Liver (tissue), 3 donors: ENCODE measurements at regions not wholly inside any gene's neighbourhood (a gene's known extent, or its start where the extent isn't known, plus 50 kb on each side); places are given as distances from the start of the nearest gene placed in this dataset.

Experiments used
- CTCF ChIP-seq: fragments of 150-350 bp; IDR thresholded peaks from 2 replicates; pipeline ENCODE4 v1.5.1; 2017; ENCODE audit warnings: improper control_type of control experiment, low read depth, low read length; ENCODE audit not compliant: missing input control
- GABPA ChIP-seq, 2 donors: IDR thresholded peaks in 1 of 2; conservative IDR thresholded peaks in 1 of 2; 2 replicates each; pipeline ENCODE4 v1.6.1; 2016; ENCODE audit warnings: antibody characterized with exemption in 2 of 2, mild to moderate bottlenecking in 1 of 2, moderate library complexity in 1 of 2
- MAX ChIP-seq: IDR thresholded peaks from 2 replicates; pipeline ENCODE4 v1.6.1; 2016; ENCODE audit warnings: antibody characterized with exemption
- TAF1 ChIP-seq: conservative IDR thresholded peaks from 2 replicates; pipeline ENCODE4 v1.6.1; 2016; ENCODE audit warnings: antibody characterized with exemption, mild to moderate bottlenecking
- ZBTB33 ChIP-seq: IDR thresholded peaks from 2 replicates; pipeline ENCODE4 v1.6.1; 2016; ENCODE audit warnings: antibody characterized with exemption
- donor health status: healthy.
- donor health status: healthy.

GRCh38 chr20:57841297-57841866, 131.6 kb upstream of the PMEPA1 start:
- TF ChIP-seq GABPA (IDR thresholded peaks at IDR 0.05 in 1 of 2, conservative IDR thresholded peaks at IDR 0.05 in 1 of 2) (no peak), MAX (no peak), CTCF (no peak), ZBTB33 (no peak), TAF1 (no peak)
